K562 (cell line): ENCODE measurements at regions not wholly inside any gene's neighbourhood (a gene's known extent, or its start where the extent isn't known, plus 50 kb on each side); places are given as distances from the start of the nearest gene placed in this dataset.

Experiments
- ASH1L ChIP-seq: fragments of 450-650 bp; IDR thresholded peaks from 2 replicates; pipeline ENCODE4 v1.6.1; 2018; ENCODE audit warnings: borderline replicate concordance, mild to moderate bottlenecking, low read depth; ENCODE audit not compliant: partially characterized antibody
- ELF2 ChIP-seq: fragments of 250-450 bp; sonication (Bioruptor Pico); IDR thresholded peaks from 2 replicates; pipeline ENCODE4 v1.5.0; 2021; ENCODE audit warnings: mild to moderate bottlenecking
- FOXJ3 ChIP-seq: sonication (generic); formaldehyde crosslinking; IDR thresholded peaks from 2 replicates; pipeline ENCODE4 v1.4.0; 2020; ENCODE audit warnings: mild to moderate bottlenecking, missing genetic modification reagents
- KDM2B ChIP-seq: fragments of 250-450 bp; sonication (Bioruptor Pico); IDR thresholded peaks from 2 replicates; pipeline ENCODE4 v1.8.0; 2021; ENCODE audit warnings: mild to moderate bottlenecking, moderate library complexity
- LARP7 ChIP-seq: fragments of 450-650 bp; IDR thresholded peaks from 2 replicates; pipeline ENCODE4 v1.6.1; 2016
- SMARCE1 ChIP-seq: fragments of 450-650 bp; IDR thresholded peaks from 2 replicates; pipeline ENCODE4 v1.7.1; 2016; ENCODE audit warnings: mild to moderate bottlenecking
- ZC3H11A ChIP-seq: IDR thresholded peaks from 2 replicates; pipeline ENCODE4 v1.6.1; 2012; ENCODE audit warnings: low read depth, low read length, improper control_type of control experiment
- ZNF583 ChIP-seq: fragments of 250-450 bp; sonication (Bioruptor Pico); IDR thresholded peaks from 2 replicates; pipeline ENCODE4 v1.4.0; 2020
- TF ChIP-seq, protein P1 (sequence below), 2 experiments: fragments of 450-650 bp in 1 of 2; sonication (generic) in 1 of 2; formaldehyde crosslinking in 1 of 2; IDR thresholded peaks; 2 replicates each; pipeline versions ENCODE4 v1.7.1 to v1.9.0; 2016 to 2022; ENCODE audit warnings: inconsistent platforms in 1 of 2, mild to moderate bottlenecking in 1 of 2, missing genetic modification reagents in 1 of 2
- TF ChIP-seq, protein P2 (sequence below): fragments of 450-650 bp; IDR thresholded peaks from 2 replicates; pipeline ENCODE4 v1.6.1; 2016; ENCODE audit warnings: antibody characterized with exemption
- TF ChIP-seq, protein P3 (sequence below): sonication (generic); formaldehyde crosslinking; IDR thresholded peaks from 2 replicates; pipeline ENCODE4 v1.8.1; 2022; ENCODE audit warnings: missing genetic modification reagents
- TF ChIP-seq, protein P4 (sequence below): fragments of 200-800 bp; sonication (Bioruptor generic); IDR thresholded peaks from 2 replicates; pipeline ENCODE4 v1.6.1; 2017; ENCODE audit warnings: missing genetic modification characterization, missing compliant biosample characterization
- TF ChIP-seq, protein P5 (sequence below): fragments of 450-650 bp; IDR thresholded peaks from 2 replicates; pipeline ENCODE4 v1.6.1; 2017; ENCODE audit warnings: mild to moderate bottlenecking, moderate library complexity

GRCh38 chr7:130925136-130925794 lies 191.3 kb upstream of the KLF14 start (continued):
- TF ChIP-seq, protein P1, sequence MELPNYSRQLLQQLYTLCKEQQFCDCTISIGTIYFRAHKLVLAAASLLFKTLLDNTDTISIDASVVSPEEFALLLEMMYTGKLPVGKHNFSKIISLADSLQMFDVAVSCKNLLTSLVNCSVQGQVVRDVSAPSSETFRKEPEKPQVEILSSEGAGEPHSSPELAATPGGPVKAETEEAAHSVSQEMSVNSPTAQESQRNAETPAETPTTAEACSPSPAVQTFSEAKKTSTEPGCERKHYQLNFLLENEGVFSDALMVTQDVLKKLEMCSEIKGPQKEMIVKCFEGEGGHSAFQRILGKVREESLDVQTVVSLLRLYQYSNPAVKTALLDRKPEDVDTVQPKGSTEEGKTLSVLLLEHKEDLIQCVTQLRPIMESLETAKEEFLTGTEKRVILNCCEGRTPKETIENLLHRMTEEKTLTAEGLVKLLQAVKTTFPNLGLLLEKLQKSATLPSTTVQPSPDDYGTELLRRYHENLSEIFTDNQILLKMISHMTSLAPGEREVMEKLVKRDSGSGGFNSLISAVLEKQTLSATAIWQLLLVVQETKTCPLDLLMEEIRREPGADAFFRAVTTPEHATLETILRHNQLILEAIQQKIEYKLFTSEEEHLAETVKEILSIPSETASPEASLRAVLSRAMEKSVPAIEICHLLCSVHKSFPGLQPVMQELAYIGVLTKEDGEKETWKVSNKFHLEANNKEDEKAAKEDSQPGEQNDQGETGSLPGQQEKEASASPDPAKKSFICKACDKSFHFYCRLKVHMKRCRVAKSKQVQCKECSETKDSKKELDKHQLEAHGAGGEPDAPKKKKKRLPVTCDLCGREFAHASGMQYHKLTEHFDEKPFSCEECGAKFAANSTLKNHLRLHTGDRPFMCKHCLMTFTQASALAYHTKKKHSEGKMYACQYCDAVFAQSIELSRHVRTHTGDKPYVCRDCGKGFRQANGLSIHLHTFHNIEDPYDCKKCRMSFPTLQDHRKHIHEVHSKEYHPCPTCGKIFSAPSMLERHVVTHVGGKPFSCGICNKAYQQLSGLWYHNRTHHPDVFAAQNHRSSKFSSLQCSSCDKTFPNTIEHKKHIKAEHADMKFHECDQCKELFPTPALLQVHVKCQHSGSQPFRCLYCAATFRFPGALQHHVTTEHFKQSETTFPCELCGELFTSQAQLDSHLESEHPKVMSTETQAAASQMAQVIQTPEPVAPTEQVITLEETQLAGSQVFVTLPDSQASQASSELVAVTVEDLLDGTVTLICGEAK (IDR thresholded peaks at IDR 0.05), result peak; percentile 37; the same call in 1 of the 2 replicates
- TF ChIP-seq, protein P1 (CRISPR knock-in tag; IDR thresholded peaks at IDR 0.05), result no peak
- TF ChIP-seq ZC3H11A, result no peak
- no peak for TF ChIP-seq ZNF583 (CRISPR knock-in tag)
- TF ChIP-seq, protein P2, sequence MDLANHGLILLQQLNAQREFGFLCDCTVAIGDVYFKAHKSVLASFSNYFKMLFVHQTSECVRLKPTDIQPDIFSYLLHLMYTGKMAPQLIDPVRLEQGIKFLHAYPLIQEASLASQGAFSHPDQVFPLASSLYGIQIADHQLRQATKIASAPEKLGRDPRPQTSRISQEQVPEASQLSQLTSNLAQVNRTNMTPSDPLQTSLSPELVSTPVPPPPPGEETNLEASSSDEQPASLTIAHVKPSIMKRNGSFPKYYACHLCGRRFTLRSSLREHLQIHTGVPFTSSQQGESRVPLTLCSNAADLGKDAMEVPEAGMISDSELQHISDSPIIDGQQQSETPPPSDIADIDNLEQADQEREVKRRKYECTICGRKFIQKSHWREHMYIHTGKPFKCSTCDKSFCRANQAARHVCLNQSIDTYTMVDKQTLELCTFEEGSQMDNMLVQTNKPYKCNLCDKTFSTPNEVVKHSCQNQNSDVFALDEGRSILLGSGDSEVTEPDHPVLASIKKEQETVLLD, result no peak
- peak; percentile 44 for TF ChIP-seq ASH1L
- TF ChIP-seq, protein P3, sequence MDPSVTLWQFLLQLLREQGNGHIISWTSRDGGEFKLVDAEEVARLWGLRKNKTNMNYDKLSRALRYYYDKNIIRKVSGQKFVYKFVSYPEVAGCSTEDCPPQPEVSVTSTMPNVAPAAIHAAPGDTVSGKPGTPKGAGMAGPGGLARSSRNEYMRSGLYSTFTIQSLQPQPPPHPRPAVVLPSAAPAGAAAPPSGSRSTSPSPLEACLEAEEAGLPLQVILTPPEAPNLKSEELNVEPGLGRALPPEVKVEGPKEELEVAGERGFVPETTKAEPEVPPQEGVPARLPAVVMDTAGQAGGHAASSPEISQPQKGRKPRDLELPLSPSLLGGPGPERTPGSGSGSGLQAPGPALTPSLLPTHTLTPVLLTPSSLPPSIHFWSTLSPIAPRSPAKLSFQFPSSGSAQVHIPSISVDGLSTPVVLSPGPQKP (CRISPR knock-in tag), result no peak
- peak; percentile 76; the same call in 1 of the 2 replicates for TF ChIP-seq SMARCE1
- TF ChIP-seq, protein P4, sequence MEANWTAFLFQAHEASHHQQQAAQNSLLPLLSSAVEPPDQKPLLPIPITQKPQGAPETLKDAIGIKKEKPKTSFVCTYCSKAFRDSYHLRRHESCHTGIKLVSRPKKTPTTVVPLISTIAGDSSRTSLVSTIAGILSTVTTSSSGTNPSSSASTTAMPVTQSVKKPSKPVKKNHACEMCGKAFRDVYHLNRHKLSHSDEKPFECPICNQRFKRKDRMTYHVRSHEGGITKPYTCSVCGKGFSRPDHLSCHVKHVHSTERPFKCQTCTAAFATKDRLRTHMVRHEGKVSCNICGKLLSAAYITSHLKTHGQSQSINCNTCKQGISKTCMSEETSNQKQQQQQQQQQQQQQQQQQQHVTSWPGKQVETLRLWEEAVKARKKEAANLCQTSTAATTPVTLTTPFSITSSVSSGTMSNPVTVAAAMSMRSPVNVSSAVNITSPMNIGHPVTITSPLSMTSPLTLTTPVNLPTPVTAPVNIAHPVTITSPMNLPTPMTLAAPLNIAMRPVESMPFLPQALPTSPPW (CRISPR knock-in tag), result no peak
- TF ChIP-seq LARP7, result 0 out of 2 replicates have a peak, but pooled peaks have one; percentile 71
- TF ChIP-seq KDM2B (CRISPR knock-in tag), result no peak
- TF ChIP-seq FOXJ3, result no peak
- TF ChIP-seq, protein P5, sequence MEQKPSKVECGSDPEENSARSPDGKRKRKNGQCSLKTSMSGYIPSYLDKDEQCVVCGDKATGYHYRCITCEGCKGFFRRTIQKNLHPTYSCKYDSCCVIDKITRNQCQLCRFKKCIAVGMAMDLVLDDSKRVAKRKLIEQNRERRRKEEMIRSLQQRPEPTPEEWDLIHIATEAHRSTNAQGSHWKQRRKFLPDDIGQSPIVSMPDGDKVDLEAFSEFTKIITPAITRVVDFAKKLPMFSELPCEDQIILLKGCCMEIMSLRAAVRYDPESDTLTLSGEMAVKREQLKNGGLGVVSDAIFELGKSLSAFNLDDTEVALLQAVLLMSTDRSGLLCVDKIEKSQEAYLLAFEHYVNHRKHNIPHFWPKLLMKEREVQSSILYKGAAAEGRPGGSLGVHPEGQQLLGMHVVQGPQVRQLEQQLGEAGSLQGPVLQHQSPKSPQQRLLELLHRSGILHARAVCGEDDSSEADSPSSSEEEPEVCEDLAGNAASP, result no peak
- 0 out of 2 replicates have a peak, but pooled peaks have one; percentile 37 for TF ChIP-seq ELF2 (CRISPR knock-in tag)
